H1 (cell line): ENCODE measurements at regions not wholly inside any gene's neighbourhood (a gene's known extent, or its start where the extent isn't known, plus 50 kb on each side); places are given as distances from the start of the nearest gene placed in this dataset.

Experiments
- CTCF ChIA-PET: fragments of 300-600 bp; sonication (Branson Sonifier 250); formaldehyde crosslinking; loops from one replicate; lab custom pipeline; 2021; ENCODE audit not compliant: partially characterized antibody; lab: Charles Lee
- POLR2A ChIA-PET: fragments of 300-600 bp; sonication (Branson Sonifier 250); formaldehyde crosslinking; loops from one replicate; lab custom pipeline; 2021; ENCODE audit warnings: inconsistent platforms; ENCODE audit not compliant: partially characterized antibody; lab: Charles Lee
- DNase-seq, 2 experiments: peaks; one replicate each; pipeline versions ENCODE4 v3.0.0 to v3.0.0-alpha.2; 2010 to 2022; ENCODE audit warnings: low spot score in 2 of 2, low read depth in 1 of 2, mixed read lengths in 1 of 2
- FAIRE-seq: peaks from 2 replicates; lab custom pipeline; 2011; peaks lifted over from hg19 to GRCh38; lab: Jason Lieb, UNC
- H2AFZ ChIP-seq: 2 replicates; pipeline ENCODE4 v1.8.1; 2012; ENCODE audit warnings: low read length, inconsistent platforms
- H2AK5ac ChIP-seq: 2 replicates; pipeline ENCODE4 v1.6.1; 2013; ENCODE audit warnings: low read depth, low read length
- H2BK120ac ChIP-seq: replicated peaks from 2 replicates; pipeline ENCODE3; 2013; ENCODE audit warnings: low read depth, low read length, inconsistent platforms
- H2BK12ac ChIP-seq: 2 replicates; pipeline ENCODE4 v1.6.1; 2013; ENCODE audit warnings: low read depth, low read length
- H2BK15ac ChIP-seq: 2 replicates; pipeline ENCODE4 v1.6.1; 2013; ENCODE audit warnings: low read length
- H2BK20ac ChIP-seq: 2 replicates; pipeline ENCODE4 v1.6.1; 2013; ENCODE audit warnings: low read length
- H2BK5ac ChIP-seq: 2 replicates; pipeline ENCODE4 v1.6.1; 2013; ENCODE audit warnings: low read depth, low read length
- H3K14ac ChIP-seq: 2 replicates; pipeline ENCODE4 v1.6.1; 2013; ENCODE audit warnings: inconsistent platforms; ENCODE audit not compliant: insufficient read length
- H3K18ac ChIP-seq: 2 replicates; pipeline ENCODE4 v1.6.1; 2013; ENCODE audit warnings: low read length; ENCODE audit errors: extremely low read depth
- H3K23ac ChIP-seq: 2 replicates; pipeline ENCODE4 v1.6.1; 2013; ENCODE audit warnings: inconsistent platforms; ENCODE audit not compliant: insufficient read length
- H3K23me2 ChIP-seq: 2 replicates; pipeline ENCODE4 v1.6.1; 2013; ENCODE audit warnings: low read depth, low read length
- H3K27ac ChIP-seq: 2 replicates; pipeline ENCODE4 v1.6.1; 2011; ENCODE audit warnings: low read depth, low read length, inconsistent platforms
- H3K27me3 ChIP-seq, 4 experiments: replicated peaks in 1 of 4; 1 replicate in 1 of 4; 2 replicates in 3 of 4; pipeline versions ENCODE4 v1.6.1 to v1.8.1; 2011 to 2013; ENCODE audit warnings: low read length in 3 of 4, mild to moderate bottlenecking in 3 of 4, inconsistent platforms in 2 of 4, mixed read lengths in 2 of 4, moderate library complexity in 1 of 4; ENCODE audit not compliant: control insufficient read depth in 3 of 4, insufficient read depth in 3 of 4; ENCODE audit errors: extremely low read depth in 1 of 4
- H3K36me3 ChIP-seq, 4 experiments: 2 replicates each; pipeline versions ENCODE4 v1.6.1 to v1.8.1; 2011 to 2013; ENCODE audit warnings: mild to moderate bottlenecking in 4 of 4, low read length in 3 of 4, moderate library complexity in 2 of 4, control low read depth in 1 of 4, inconsistent platforms in 1 of 4; ENCODE audit not compliant: insufficient read depth in 4 of 4, control insufficient read depth in 2 of 4
- H3K4ac ChIP-seq: replicated peaks from 2 replicates; pipeline ENCODE3; 2013; ENCODE audit warnings: low read length, low read depth, mixed read lengths, inconsistent platforms; ENCODE audit not compliant: insufficient read length
- H3K4me1 ChIP-seq, 4 experiments: replicated peaks in 1 of 4; 1 replicate in 1 of 4; 2 replicates in 3 of 4; pipeline versions ENCODE4 v1.6.1 to v1.8.1; 2011 to 2013; ENCODE audit warnings: low read length in 3 of 4, inconsistent platforms in 2 of 4, mixed read lengths in 1 of 4; ENCODE audit not compliant: insufficient read depth in 4 of 4, control insufficient read depth in 3 of 4
- H3K4me2 ChIP-seq, 2 experiments: 2 replicates each; pipeline versions ENCODE4 v1.6.1 to v1.8.1; 2011 to 2013; ENCODE audit warnings: low read depth in 2 of 2, low read length in 2 of 2, control low read depth in 1 of 2, inconsistent platforms in 1 of 2, mild to moderate bottlenecking in 1 of 2; ENCODE audit not compliant: insufficient read depth in 1 of 2
- H3K4me3 ChIP-seq, 4 experiments: fragments of 200-600, 300-600 bp in 1 of 4; sonication (generic), shearing (Covaris generic), sonication (Bioruptor Twin) in 1 of 4; 2 replicates each; pipeline versions ENCODE4 v1.5.1 to v1.8.1; 2011 to 2016; ENCODE audit warnings: low read length in 4 of 4, low read depth in 3 of 4, control low read depth in 2 of 4, inconsistent platforms in 2 of 4, mild to moderate bottlenecking in 2 of 4, mixed read lengths in 1 of 4, moderate library complexity in 1 of 4; ENCODE audit not compliant: insufficient read depth in 2 of 4; ENCODE audit errors: extremely low read depth in 1 of 4
- H3K56ac ChIP-seq: replicated peaks from 2 replicates; pipeline ENCODE3; 2013; ENCODE audit warnings: low read depth, mild to moderate bottlenecking, mixed read lengths, low read length, inconsistent platforms; ENCODE audit not compliant: insufficient read length
- H3K79me1 ChIP-seq: 2 replicates; pipeline ENCODE4 v1.6.1; 2013; ENCODE audit warnings: low read depth, low read length, control low read depth
- H3K79me2 ChIP-seq, 2 experiments: 2 replicates each; pipeline versions ENCODE4 v1.6.1 to v1.8.1; 2012 to 2013; ENCODE audit warnings: low read length in 2 of 2, mild to moderate bottlenecking in 2 of 2, inconsistent platforms in 1 of 2; ENCODE audit not compliant: insufficient read depth in 2 of 2, control insufficient read depth in 1 of 2
- H3K9ac ChIP-seq, 4 experiments: replicated peaks in 1 of 4; 1 replicate in 1 of 4; 2 replicates in 3 of 4; pipeline versions ENCODE4 v1.6.1 to v1.8.1; 2011 to 2013; ENCODE audit warnings: low read depth in 3 of 4, low read length in 3 of 4, control low read depth in 2 of 4, mild to moderate bottlenecking in 2 of 4, moderate library complexity in 2 of 4, inconsistent platforms in 1 of 4; ENCODE audit errors: extremely low read depth in 1 of 4
- H3K9me3 ChIP-seq, 2 experiments: 2 replicates each; pipeline versions ENCODE4 v1.6.1 to v1.8.1; 2012 to 2013; ENCODE audit warnings: mild to moderate bottlenecking in 2 of 2, moderate library complexity in 2 of 2, control low read depth in 1 of 2, inconsistent platforms in 1 of 2, low read depth in 1 of 2, low read length in 1 of 2, mixed read lengths in 1 of 2; ENCODE audit not compliant: insufficient read depth in 2 of 2
- H4K20me1 ChIP-seq, 2 experiments: replicated peaks in 1 of 2; 2 replicates each; pipeline versions ENCODE3 to v1.8.1; 2011 to 2013; ENCODE audit warnings: inconsistent platforms in 2 of 2, low read length in 2 of 2, mild to moderate bottlenecking in 1 of 2; ENCODE audit not compliant: insufficient read depth in 2 of 2, control insufficient read depth in 1 of 2
- H4K5ac ChIP-seq: 2 replicates; pipeline ENCODE4 v1.6.1; 2013; ENCODE audit warnings: low read length, low read depth, mixed read lengths, inconsistent platforms; ENCODE audit not compliant: insufficient read length
- H4K8ac ChIP-seq: 2 replicates; pipeline ENCODE4 v1.8.0; 2013; ENCODE audit warnings: mild to moderate bottlenecking, moderate library complexity, low read length, inconsistent platforms; ENCODE audit not compliant: insufficient read depth; ENCODE audit errors: extremely low read depth
- H4K91ac ChIP-seq: replicated peaks from 2 replicates; pipeline ENCODE3; 2013; ENCODE audit warnings: low read length, mixed read lengths, inconsistent platforms; ENCODE audit not compliant: insufficient read length
- CEBPB ChIP-seq: IDR thresholded peaks from 2 replicates; pipeline ENCODE4 v1.6.1; 2012; ENCODE audit warnings: low read depth, low read length
- CHD2 ChIP-seq: IDR thresholded peaks from 2 replicates; pipeline ENCODE4 v1.6.1; 2012; ENCODE audit warnings: low read length, improper control_type of control experiment
- SP2 ChIP-seq: IDR thresholded peaks from 2 replicates; pipeline ENCODE4 v1.6.1; 2012; ENCODE audit warnings: mild to moderate bottlenecking, low read length, inconsistent platforms
- SP4 ChIP-seq: IDR thresholded peaks from 2 replicates; pipeline ENCODE4 v1.6.1; 2012; ENCODE audit warnings: low read length, inconsistent platforms
- TCF12 ChIP-seq: IDR thresholded peaks from 2 replicates; pipeline ENCODE4 v1.6.1; 2011; ENCODE audit warnings: low read depth, mild to moderate bottlenecking, low read length
- WGBS, 2 experiments: shearing (Covaris generic) in 1 of 2; methylation state at CpG; one replicate each; pipeline versions ENCODE4 v1.1.6 to v1.1.7; 2013 to 2015; ENCODE audit warnings: low lambda C conversion rate in 2 of 2, mixed read lengths in 2 of 2, inconsistent platforms in 1 of 2, low coverage in 1 of 2, missing lambda C conversion rate in 1 of 2; ENCODE audit not compliant: insufficient replicate concordance in 2 of 2, insufficient coverage in 1 of 2, insufficient read length in 1 of 2; ENCODE audit errors: extremely low coverage in 1 of 2, missing lambda C conversion rate in 1 of 2; 5-methylcytosine and 5-hydroxymethylcytosine counted together
- TF ChIP-seq, protein P1 (sequence below): IDR thresholded peaks from 2 replicates; pipeline ENCODE4 v1.6.1; 2011; ENCODE audit warnings: low read depth, mild to moderate bottlenecking, low read length; ENCODE audit not compliant: insufficient read depth

DNA sequence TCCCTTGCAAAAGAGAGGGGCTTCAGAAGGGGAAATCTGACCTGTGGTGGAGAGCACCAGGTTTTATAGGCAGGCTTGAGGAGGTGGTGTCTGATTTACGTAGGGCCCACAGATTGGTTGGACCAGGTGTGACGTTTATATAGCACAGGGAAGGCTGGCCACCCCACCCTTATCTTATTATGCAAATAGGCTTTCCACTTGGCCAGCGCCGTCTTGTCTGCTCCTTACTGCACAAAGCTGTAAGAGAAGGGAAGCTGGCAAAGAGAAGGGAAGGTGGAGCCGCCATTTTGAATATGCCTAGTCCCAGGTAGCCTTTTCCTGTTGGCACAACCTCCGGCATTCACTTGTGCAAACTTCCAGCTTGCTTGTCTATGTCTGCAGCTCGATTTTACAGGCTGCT lies 221.4 kb downstream of the GATA3 start:
- POLR2A ChIA-PET = no interaction called here
- CTCF ChIA-PET = interaction anchor here (1.2 to 1.7 kb wide), 2 partner anchors 12 to 14 kb away, joined by 3 to 4 read pairs; no protein-coding TSS in a partner anchor
- H2BK12ac ChIP-seq = no peak overlapping the region
- TF ChIP-seq SP2 (no peak), SP4 (no peak), CEBPB (no peak), TCF12 (no peak), CHD2 (no peak)
- TF ChIP-seq, protein P1, sequence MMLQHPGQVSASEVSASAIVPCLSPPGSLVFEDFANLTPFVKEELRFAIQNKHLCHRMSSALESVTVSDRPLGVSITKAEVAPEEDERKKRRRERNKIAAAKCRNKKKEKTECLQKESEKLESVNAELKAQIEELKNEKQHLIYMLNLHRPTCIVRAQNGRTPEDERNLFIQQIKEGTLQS = no peak

More for the DNA sequence above, 221.4 kb downstream of the GATA3 start:
- Histone ChIP-seq H3K27me3 (no peaks in the 10 kb centered on the region; a peak in 2 of 7 replicates), H3K4me2 (no peak overlapping the region), H4K91ac (no peak overlapping the region), H3K9ac (no peak overlapping the region), H3K56ac (no peak overlapping the region), H2BK20ac (no peak overlapping the region), H3K36me3 (no peaks in the 10 kb centered on the region), H3K18ac (no peak overlapping the region), H2AK5ac (no peak overlapping the region), H4K5ac (no peak overlapping the region), H2BK120ac (no peak overlapping the region), H4K20me1 (peaks cover 0 to 2% of the 10 kb centered on the region in 2 experiments), H3K4ac (no peak overlapping the region), H3K23me2 (no peaks in the 10 kb centered on the region; the same call in 1 of the 2 replicates), H2AFZ (no peak overlapping the region), H2BK15ac (no peak overlapping the region), H3K79me1 (no peaks in the 10 kb centered on the region), H3K27ac (no peak overlapping the region), H3K14ac (no peak overlapping the region), H3K23ac (no peak overlapping the region), H3K9me3 (no peaks in the 10 kb centered on the region), H3K79me2 (no peaks in the 10 kb centered on the region), H3K4me3 (no peak overlapping the region), H4K8ac (no peak overlapping the region), H3K4me1 (no peaks in the 10 kb centered on the region), H2BK5ac (no peak overlapping the region)
- FAIRE-seq = no peak
- WGBS, 2 experiments = 91% methylated on average over 7 of the region's 7 CpGs; no CpG with 5 or more reads in 1 of the 2 experiments
- no peak for DNase-seq
